Endothelial cell of umbilical vein (primary cell): ENCODE measurements at regions not wholly inside any gene's neighbourhood (a gene's known extent, or its start where the extent isn't known, plus 50 kb on each side); places are given as distances from the start of the nearest gene placed in this dataset.

Experiments used
- BruUV-seq: library from RNA; stranded (reverse); fragments of 400-500 nt; replicated peaks from 2 replicates; lab custom pipeline; 2021; lab: Mats Ljungman, UMichigan
- CTCF ChIA-PET: fragments of 300-600, 350-600 bp; sonication (Branson Sonifier 250); formaldehyde crosslinking; loops from one replicate; lab custom pipeline; 2021; ENCODE audit warnings: antibody characterized with exemption, inconsistent platforms; lab: Charles Lee
- POLR2A ChIA-PET: fragments of 300-600, 350-600 bp; sonication (Branson Sonifier 250); formaldehyde crosslinking; loops from one replicate; lab custom pipeline; 2021; ENCODE audit warnings: antibody characterized with exemption, inconsistent platforms; lab: Charles Lee
- DNase-seq: peaks from one replicate; pipeline ENCODE4 v3.0.0-alpha.2; 2011; ENCODE audit warnings: low read depth, low spot score
- FAIRE-seq: peaks from 2 replicates; lab custom pipeline; 2011; peaks lifted over from hg19 to GRCh38; lab: Jason Lieb, UNC
- H2AFZ ChIP-seq: 2 replicates; pipeline ENCODE4 v1.6.0; 2012; ENCODE audit warnings: low read depth, low read length, control low read depth, inconsistent platforms
- H3K27ac ChIP-seq: 2 replicates; pipeline ENCODE4 v1.5.1; 2011; ENCODE audit warnings: low read depth, mild to moderate bottlenecking, control low read depth, low read length, moderate library complexity; ENCODE audit not compliant: insufficient read depth
- H3K27me3 ChIP-seq, 2 experiments: 2 replicates each; pipeline versions ENCODE4 v1.6.0 to v1.6.1; 2011; ENCODE audit warnings: low read length in 2 of 2, mixed read lengths in 1 of 2; ENCODE audit not compliant: control insufficient read depth in 2 of 2, insufficient read depth in 2 of 2
- H3K36me3 ChIP-seq, 2 experiments: 2 replicates in 1 of 2; 3 replicates in 1 of 2; pipeline ENCODE4 v1.5.1; 2011; ENCODE audit warnings: low read length in 2 of 2, mild to moderate bottlenecking in 1 of 2, moderate library complexity in 1 of 2; ENCODE audit not compliant: control insufficient read depth in 2 of 2, insufficient read depth in 2 of 2; ENCODE audit errors: extremely low read depth in 1 of 2
- H3K4me1 ChIP-seq: 3 replicates; pipeline ENCODE4 v1.5.1; 2011; ENCODE audit warnings: mild to moderate bottlenecking, low read length; ENCODE audit not compliant: control insufficient read depth, insufficient read depth; ENCODE audit errors: extremely low read depth
- H3K4me2 ChIP-seq: 2 replicates; pipeline ENCODE4 v1.6.1; 2011; ENCODE audit warnings: low read length, control low read depth, mixed read lengths; ENCODE audit not compliant: insufficient read depth
- H3K4me3 ChIP-seq, 3 experiments: fragments of 200-600 bp in 1 of 3; sonication (generic), shearing (Covaris generic) in 1 of 3; replicated peaks in 1 of 3; 2 replicates each; pipeline ENCODE4 v1.5.1; 2011 to 2016; ENCODE audit warnings: control low read depth in 3 of 3, low read length in 3 of 3, mild to moderate bottlenecking in 2 of 3, inconsistent platforms in 1 of 3, low read depth in 1 of 3, moderate library complexity in 1 of 3; ENCODE audit not compliant: insufficient read depth in 1 of 3
- H3K79me2 ChIP-seq: 2 replicates; pipeline ENCODE4 v1.6.0; 2012; ENCODE audit warnings: low read length, inconsistent platforms; ENCODE audit not compliant: control insufficient read depth, insufficient read depth
- H3K9ac ChIP-seq: replicated peaks from 2 replicates; pipeline ENCODE3; 2011; ENCODE audit warnings: low read length, control low read depth; ENCODE audit not compliant: insufficient read depth; ENCODE audit errors: extremely low read depth
- H3K9me1 ChIP-seq: replicated peaks from 3 replicates; pipeline ENCODE4 v1.6.0; 2011; ENCODE audit warnings: mild to moderate bottlenecking, low read length; ENCODE audit not compliant: control insufficient read depth, insufficient read depth; ENCODE audit errors: extremely low read depth
- H3K9me3 ChIP-seq: replicated peaks from 2 replicates; pipeline ENCODE4 v1.5.1; 2012; ENCODE audit warnings: low read length, inconsistent platforms; ENCODE audit not compliant: control insufficient read depth, insufficient read depth
- H4K20me1 ChIP-seq: replicated peaks from 2 replicates; pipeline ENCODE3; 2011; ENCODE audit warnings: mild to moderate bottlenecking, low read length; ENCODE audit not compliant: control insufficient read depth, insufficient read depth; ENCODE audit errors: extremely low read depth
- CTCF ChIP-seq, 2 donors: IDR thresholded peaks; 1 replicate in 1 of 2; 2 replicates in 1 of 2; pipeline ENCODE4 v1.5.1; 2011; ENCODE audit warnings: low read length in 2 of 2, mild to moderate bottlenecking in 2 of 2, moderate library complexity in 2 of 2, control low read depth in 1 of 2, inconsistent platforms in 1 of 2, low read depth in 1 of 2; ENCODE audit not compliant: insufficient read depth in 1 of 2; ENCODE audit errors: extremely low read depth in 1 of 2
- EZH2 ChIP-seq: IDR thresholded peaks from 2 replicates; pipeline ENCODE4 v1.6.1; 2012; ENCODE audit warnings: borderline replicate concordance, low read depth, mild to moderate bottlenecking, moderate library complexity, low read length, inconsistent platforms; ENCODE audit not compliant: severe bottlenecking
- FOS ChIP-seq: IDR thresholded peaks from 2 replicates; pipeline ENCODE4 v1.6.1; 2011; ENCODE audit warnings: mild to moderate bottlenecking, low read length, moderate library complexity, borderline replicate concordance; ENCODE audit not compliant: insufficient read depth
- GATA2 ChIP-seq: IDR thresholded peaks from 2 replicates; pipeline ENCODE4 v1.7.0; 2011; ENCODE audit warnings: low read depth, mild to moderate bottlenecking, moderate library complexity, mixed read lengths, low read length; ENCODE audit not compliant: insufficient read length, insufficient read depth
- JUN ChIP-seq: IDR thresholded peaks from 2 replicates; pipeline ENCODE4 v1.6.1; 2011; ENCODE audit warnings: borderline replicate concordance, low read depth; ENCODE audit not compliant: insufficient read length, insufficient read depth
- MYC ChIP-seq: IDR thresholded peaks from one replicate; pipeline ENCODE4 v1.6.1; 2011; ENCODE audit warnings: mild to moderate bottlenecking, low read depth, low read length
- POLR2A ChIP-seq: IDR thresholded peaks from 2 replicates; pipeline ENCODE4 v1.6.1; 2012; ENCODE audit warnings: low read depth, mild to moderate bottlenecking, control low read depth, low read length
- POLR2AphosphoS5 ChIP-seq: IDR thresholded peaks from 2 replicates; pipeline ENCODE4 v1.6.1; 2012; ENCODE audit warnings: low read depth, mild to moderate bottlenecking, control low read depth, low read length, moderate library complexity; ENCODE audit not compliant: insufficient read depth
- dilution Hi-C: fragments of 300-500 bp; cut with MboI; formaldehyde crosslinking; loops from one replicate; pipeline ENCODE4 v1.15.0; 2019; ENCODE audit warnings: low sequenced_read_pairs; ENCODE audit not compliant: extremely low pct_ligation_motif_present
- intact Hi-C: fragments of 100-400 bp; cut with micrococcal nuclease; formaldehyde crosslinking; loops from one replicate; pipeline ENCODE4 v1.10.0; 2022
- TF ChIP-seq, protein P1 (sequence below): IDR thresholded peaks from 2 replicates; pipeline ENCODE4 v1.6.1; 2011; ENCODE audit not compliant: insufficient read depth, insufficient read length

DNA sequence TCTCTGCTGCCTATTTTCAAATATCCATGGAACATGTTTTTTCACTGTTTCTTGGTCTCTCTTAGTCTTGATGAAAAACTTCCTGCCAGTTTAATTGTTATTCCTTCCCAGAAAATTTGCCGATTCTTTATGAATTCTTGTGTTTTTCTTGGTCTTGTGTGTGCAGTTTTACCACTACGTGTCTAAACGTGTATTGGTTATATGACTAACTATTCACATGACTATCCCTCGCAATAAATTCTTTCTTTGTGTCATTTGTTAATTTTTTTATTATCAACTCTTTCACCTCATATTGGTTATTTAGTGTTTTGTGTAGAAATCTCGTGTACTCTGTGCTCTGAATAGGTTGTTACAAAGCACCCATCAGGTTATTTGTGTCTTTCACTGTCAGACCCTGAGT lies 315.4 kb downstream of the HAO1 start:
- H3K9ac ChIP-seq = no peak overlapping the region
- H3K79me2 ChIP-seq = no peaks in the 10 kb centered on the region
- no peak for DNase-seq
- FAIRE-seq = no peak
- ChIA-PET CTCF (no interaction called here), POLR2A (no interaction called here)
- intact Hi-C loops (no loop called here), dilution Hi-C loops (no loop called here)
- H2AFZ ChIP-seq = no peak overlapping the region
- no peaks in the 10 kb centered on the region for H3K9me1 ChIP-seq
- H3K4me3 ChIP-seq = no peak overlapping the region
- no peaks in the 10 kb centered on the region for H3K9me3 ChIP-seq
- TF ChIP-seq JUN = no peak
- no peak for TF ChIP-seq POLR2AphosphoS5
- TF ChIP-seq MYC = no peak
- TF ChIP-seq, protein P1, sequence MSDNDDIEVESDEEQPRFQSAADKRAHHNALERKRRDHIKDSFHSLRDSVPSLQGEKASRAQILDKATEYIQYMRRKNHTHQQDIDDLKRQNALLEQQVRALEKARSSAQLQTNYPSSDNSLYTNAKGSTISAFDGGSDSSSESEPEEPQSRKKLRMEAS = no peak
- no peak for TF ChIP-seq FOS
- TF ChIP-seq GATA2 = no peak
- TF ChIP-seq EZH2 = no peak
- no peak for TF ChIP-seq POLR2A
- TF ChIP-seq CTCF (IDR thresholded peaks at IDR 0.05; ENCODE audit: extremely low read depth in 1 of 2, insufficient read depth in 1 of 2, low read depth in 1 of 2, low read length in 2 of 2) = no peak
- peaks cover 28% of the 10 kb centered on the region for H3K4me1 ChIP-seq
- H3K4me2 ChIP-seq = no peak overlapping the region
- no peak overlapping the region for H3K27ac ChIP-seq
- no peaks in the 10 kb centered on the region for H3K36me3 ChIP-seq
- H3K27me3 ChIP-seq = no peaks in the 10 kb centered on the region
- no peaks in the 10 kb centered on the region for H4K20me1 ChIP-seq
- BruUV-seq = no TSS peak
